GM19397 (cell line): ENCODE measurements at regions not wholly inside any gene's neighbourhood (a gene's known extent, or its start where the extent isn't known, plus 50 kb on each side); places are given as distances from the start of the nearest gene placed in this dataset.
A peak's percentile ranks its signal among the peaks of the same experiment; 100 is the strongest.

Experiments used
- ATAC-seq: cut with Tn5 transposase; IDR thresholded peaks from one replicate; pipeline ENCODE4 v1.9.1; 2021; ENCODE audit warnings: mild to moderate bottlenecking, moderate library complexity; ENCODE audit not compliant: unreplicated experiment

- no peak for ATAC-seq
Observed at GRCh38 chr11:127898422-127899365, 688.7 kb downstream of the ETS1 start.

GRCh38 chr11:127895776-127896175 is 691.6 kb downstream of the ETS1 start:
- no peak for ATAC-seq

- no peak for ATAC-seq
Observed at GRCh38 chr11:127894316-127894715, 693.0 kb downstream of the ETS1 start.

GRCh38 chr11:127890030-127890615 is 697.2 kb downstream of the ETS1 start:
- ATAC-seq = no peak

- ATAC-seq = no peak
Observed at GRCh38 chr11:127888386-127888785, 699.0 kb downstream of the ETS1 start.

- no peak for ATAC-seq
Observed at GRCh38 chr11:127875131-127875530, 712.2 kb downstream of the ETS1 start.

- ATAC-seq = no peak
Observed at GRCh38 chr11:127873478-127873877, 713.9 kb downstream of the ETS1 start.

- no peak for ATAC-seq
Observed at GRCh38 chr11:127866109-127866508, 721.2 kb downstream of the ETS1 start.

GRCh38 chr11:127864861-127865260 is 722.5 kb downstream of the ETS1 start:
- no peak for ATAC-seq

- no peak for ATAC-seq
Observed at GRCh38 chr11:127862406-127862805, 725.0 kb downstream of the ETS1 start.

- ATAC-seq = no peak
Observed at GRCh38 chr11:127859941-127860354, 727.4 kb downstream of the ETS1 start.

GRCh38 chr11:127844876-127845275 is 742.5 kb downstream of the ETS1 start:
- no peak for ATAC-seq

GRCh38 chr11:127843483-127844396 is 743.6 kb downstream of the ETS1 start:
- ATAC-seq = peak; percentile 66

- ATAC-seq = no peak
Observed at GRCh38 chr11:127825183-127825582, 762.2 kb downstream of the ETS1 start.

- ATAC-seq = no peak
Observed at GRCh38 chr11:127818625-127819024, 768.7 kb downstream of the ETS1 start.

GRCh38 chr11:127816962-127817361 is 770.4 kb downstream of the ETS1 start:
- ATAC-seq = no peak

- ATAC-seq = no peak
Observed at GRCh38 chr11:127815331-127815730, 772.0 kb downstream of the ETS1 start.

GRCh38 chr11:127806501-127806900 is 780.9 kb downstream of the ETS1 start:
- no peak for ATAC-seq

- no peak for ATAC-seq
Observed at GRCh38 chr11:127805771-127806170, 781.6 kb downstream of the ETS1 start.

GRCh38 chr11:127804747-127805400 is 782.5 kb downstream of the ETS1 start:
- no peak for ATAC-seq

GRCh38 chr11:127803755-127804154 is 783.6 kb downstream of the ETS1 start:
- no peak for ATAC-seq
